Stimulated activated CD4-positive, alpha-beta T cell treated with anti-CD3 and anti-CD28 coated beads, Interleukin-15, amount 100 ng/mL, for 48 hours (primary cell): ENCODE measurements at regions not wholly inside any gene's neighbourhood (a gene's known extent, or its start where the extent isn't known, plus 50 kb on each side); places are given as distances from the start of the nearest gene placed in this dataset.

ENCODE experiments used
- DNase-seq, 2 donors: peaks; one replicate each; pipeline ENCODE4 v3.0.0-alpha.2; 2020; ENCODE audit warnings: low read depth in 2 of 2

DNA sequence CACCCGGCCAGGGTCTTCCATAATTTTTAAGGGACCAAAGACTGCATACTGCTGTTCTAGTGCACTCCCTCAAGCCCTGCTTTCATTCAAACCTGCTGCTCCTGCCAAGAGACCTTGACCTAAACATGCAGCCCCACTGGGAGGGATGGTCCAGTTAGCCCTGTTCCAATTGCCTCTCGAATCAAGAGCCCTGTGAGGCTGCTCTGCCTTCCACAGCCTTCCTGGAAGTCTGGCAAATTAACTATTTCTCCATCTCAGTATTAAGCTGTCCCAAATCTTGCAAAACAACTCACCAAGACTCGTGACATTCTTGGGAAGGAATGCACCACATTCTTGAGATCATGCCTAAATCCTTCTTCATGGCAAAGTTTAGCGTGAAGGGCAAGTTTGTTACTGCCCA, 231.3 kb downstream of the C1orf94 start:
- no peak for DNase-seq

DNA sequence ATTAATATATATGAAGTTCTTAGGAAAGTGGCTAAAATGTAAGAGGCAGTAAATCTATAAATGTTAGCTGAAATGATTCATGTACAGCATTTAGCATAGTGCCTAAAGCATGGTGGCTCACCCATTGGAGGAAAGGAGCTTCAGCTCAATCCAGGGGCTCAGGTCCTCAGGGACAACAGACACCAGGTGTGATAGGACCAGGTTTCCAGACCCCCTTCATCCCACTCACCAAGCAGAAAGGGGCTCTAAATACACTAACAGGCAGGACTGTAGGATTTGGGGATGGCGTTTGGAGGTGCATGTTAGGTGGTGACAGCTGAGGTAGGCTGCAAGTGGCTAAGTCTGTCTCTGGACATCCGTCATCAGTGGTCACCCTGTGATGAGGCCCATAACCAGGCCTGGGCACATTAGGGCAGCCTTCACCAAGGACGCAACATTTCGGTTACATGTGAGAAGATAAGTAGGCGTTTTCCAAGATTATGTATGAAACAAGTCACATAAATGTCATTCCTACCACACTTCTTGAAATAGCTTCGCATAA, 233.1 kb downstream of the C1orf94 start:
- no peak for DNase-seq

DNA sequence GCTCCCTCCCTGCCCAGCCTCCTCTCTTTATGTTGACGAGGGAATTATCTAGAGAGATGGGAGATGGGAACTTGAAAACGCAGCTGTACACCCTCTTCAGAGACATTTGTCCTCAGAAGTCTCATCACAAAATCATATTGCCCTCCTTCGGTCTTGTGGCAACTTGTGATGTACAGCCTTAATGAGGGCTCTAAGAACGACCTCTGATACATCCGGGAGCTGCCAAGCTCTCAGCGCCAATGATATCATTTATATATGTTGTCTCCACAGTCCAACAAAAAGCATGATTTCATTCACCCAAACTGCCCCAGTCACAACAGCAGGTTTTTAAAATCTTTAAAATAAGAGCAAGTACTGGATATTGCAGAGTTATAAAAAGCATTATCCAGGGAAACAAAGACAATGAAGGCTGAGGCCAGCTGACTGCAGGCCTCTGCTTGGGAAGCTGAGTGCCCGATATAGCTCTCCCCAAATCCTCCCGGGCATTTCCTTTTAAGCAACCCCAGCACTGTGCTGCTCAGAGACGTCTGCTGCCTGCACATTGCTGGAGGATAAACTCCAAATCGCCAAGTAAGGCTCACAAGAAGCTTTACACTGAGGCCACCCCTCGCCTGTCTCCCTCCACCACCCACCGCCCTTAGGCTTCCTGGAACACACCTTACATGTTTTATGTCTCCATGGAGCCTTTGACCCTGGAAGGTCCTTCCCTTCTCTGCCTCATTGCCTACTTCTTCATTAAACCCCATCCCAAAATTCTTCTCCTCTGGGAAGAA, 236.1 kb downstream of the C1orf94 start:
- no peak for DNase-seq

DNA sequence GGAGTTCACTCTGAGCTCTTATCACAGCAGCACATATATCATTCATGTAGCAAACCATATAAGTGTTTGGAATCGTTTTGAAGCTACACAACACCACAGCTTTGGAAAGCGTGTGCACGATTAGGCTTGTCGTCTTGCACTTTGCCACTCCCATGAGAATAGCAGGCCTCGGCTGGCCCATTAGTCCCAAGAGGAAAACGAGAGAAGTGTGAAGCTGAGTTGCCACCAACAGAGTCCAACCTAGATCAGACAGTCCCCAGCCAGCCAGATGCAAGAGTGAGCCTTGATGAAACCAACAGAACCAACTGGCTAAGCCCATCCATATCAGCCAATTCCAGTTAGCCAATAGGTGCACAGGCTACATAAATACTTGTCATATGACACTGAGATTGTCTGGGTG, 238.4 kb downstream of the C1orf94 start:
- DNase-seq, result no peak

DNA sequence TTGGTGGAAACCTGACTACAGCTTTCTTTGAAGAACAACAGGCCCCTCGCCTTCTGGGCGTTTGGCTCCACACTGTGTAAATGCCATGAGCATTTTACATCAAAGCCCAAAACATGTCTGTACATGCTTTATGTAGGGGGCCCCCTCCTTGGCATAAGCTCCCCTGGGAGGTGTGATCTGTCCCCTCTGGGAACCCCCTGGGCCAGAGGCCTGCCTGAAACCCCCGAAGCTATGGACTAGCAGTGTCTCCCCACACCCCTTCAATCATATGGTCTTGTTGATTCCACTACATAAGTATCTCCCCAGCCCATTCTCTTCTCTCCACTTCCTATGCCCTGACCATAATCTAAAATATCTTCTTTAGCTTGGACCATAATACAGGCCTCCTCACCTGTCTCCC, 241.5 kb downstream of the C1orf94 start:
- no peak for DNase-seq

DNA sequence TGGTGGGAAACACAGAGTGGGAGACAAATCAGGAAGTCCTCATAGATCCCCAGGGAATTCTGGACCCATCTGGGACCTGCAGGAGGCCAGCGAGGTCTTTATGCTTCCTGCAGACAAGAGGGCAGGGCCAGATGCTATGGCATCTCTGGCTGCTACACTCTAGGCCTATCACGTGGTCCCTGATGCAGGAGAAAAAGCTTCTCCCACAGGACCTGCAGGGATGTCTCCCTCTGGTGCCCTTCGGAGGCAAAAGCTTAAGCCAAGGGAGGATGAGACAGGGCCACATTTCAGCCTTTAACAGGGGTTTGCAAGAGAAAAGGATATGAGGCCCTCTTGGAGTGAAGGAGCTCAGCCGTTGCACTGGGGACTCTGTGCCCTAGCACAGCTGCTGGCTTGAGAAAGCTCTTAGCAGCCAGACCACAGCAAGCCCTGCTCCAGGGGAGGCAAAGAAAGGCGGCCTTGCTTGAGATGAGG, 243.0 kb downstream of the C1orf94 start:
- DNase-seq, result no peak

DNA sequence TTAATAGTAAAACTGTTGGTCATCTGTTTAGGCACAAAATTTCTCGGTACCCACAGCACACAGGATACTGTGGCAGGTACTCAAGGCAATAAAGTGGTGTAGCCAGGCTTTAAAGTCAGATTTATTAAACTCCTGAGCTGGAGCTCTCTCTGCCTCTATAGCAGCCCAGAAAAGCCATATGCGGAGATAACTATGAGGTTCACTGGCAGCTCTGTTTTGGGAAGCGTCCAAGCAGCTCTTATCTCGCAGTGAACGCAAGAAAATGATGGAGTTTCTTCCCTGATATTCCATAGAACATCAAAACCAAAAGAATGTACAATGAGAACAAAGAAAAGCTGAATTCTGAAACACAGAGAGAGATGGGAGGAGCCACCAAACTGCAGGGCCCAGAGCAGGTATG, 248.3 kb downstream of the C1orf94 start:
- DNase-seq, result no peak

DNA sequence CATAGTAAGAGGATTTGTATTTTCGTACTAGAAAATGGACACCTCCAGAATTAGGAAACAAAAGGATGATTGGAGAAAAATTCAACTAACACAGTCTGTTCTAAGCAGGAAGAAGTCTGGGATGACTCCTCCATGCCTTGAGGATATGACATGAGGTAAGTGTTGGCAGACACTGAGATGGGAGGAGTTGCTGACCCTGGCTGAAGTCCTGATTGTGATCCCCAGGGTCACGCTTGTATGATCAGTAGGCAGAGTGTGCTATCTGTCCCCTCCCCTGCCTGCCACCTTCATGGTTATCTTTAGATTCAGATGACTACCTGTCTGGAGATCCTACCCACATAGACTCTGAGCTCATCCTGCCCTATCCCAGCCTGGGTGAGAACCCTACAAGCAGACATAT, 249.1 kb downstream of the C1orf94 start:
- DNase-seq, result no peak

DNA sequence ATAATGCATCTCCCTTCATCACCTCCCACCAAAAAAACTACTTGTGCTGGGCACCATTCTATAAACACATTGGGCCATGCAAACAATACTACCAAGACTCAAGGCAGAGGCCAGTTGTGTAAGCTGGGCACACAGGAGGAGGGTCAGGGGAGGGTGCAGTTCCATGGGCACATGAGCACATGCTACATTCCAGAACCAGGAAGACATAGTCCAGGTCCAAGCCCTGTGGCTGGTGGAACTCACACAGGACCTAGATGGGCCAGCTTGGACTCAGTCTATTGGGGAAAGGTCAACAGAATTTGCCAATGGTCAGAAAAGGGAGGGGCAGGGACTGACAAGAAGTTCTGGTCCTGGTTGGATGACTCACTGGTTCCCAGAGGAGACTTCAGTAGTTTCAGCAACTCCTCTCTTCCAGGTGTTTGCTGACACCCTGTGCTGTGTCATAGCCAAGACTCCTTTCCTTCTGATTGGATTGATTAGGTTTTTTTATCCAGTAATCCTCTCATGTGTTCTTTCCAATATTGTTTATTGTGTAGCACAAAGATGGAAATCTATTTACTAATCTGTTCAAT, 249.7 kb downstream of the C1orf94 start:
- no peak for DNase-seq

DNA sequence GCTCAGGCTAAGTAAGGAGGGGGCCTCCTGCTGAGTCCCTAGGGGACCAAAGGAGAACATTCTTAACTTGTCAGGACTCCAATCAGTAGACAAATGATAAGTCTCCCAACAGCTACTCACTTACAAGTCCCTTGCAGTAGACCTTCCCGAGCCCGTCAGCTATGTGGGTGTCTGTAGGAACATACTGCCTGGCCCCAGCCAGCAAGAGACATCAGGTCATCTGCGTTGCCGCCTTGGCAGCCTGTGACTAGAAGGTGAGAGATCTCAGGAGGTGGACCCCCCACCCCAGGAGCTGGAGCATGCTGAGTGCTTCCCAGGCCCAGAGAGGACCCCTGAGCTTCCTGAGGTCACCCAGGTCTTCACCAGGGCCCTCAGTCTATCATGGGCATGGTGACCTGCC, 250.5 kb downstream of the C1orf94 start:
- DNase-seq, result no peak

DNA sequence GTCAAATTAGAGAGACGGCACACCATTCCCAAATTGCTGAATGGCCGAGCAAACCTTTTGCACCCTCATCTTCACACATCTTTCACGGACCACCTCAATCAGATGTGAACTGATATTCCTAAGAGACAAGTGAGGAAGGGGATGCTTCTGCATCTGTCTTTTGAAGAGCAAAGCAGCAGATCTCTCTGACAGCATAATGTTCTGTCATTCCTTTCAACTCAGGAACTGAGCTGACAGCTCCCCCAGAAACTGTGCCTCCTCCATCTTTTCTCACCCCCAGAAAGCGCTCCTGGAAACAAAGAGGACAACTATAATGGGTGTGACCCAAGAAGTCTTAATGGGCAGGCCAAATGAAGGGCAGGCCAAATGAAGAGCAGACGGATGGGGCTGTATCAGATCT, 256.4 kb downstream of the C1orf94 start:
- DNase-seq, result no peak

DNA sequence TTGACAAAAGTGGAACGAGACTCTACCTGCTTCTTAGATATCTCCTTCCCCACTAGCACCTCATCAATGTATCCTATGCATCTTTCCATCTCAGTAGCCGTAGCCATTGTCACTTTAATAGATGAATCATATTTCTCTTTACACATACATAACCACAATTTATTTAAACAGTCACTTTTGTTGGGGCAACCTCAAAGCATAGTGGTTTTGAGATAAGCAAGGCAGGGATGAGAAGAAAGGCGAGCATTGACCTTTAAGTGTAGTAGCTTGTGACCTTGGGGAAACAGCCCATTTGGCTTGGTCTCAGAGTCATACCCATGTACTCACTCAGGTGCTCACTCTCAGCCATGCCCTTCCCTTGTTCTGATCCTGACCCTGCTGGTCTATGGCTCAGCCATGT, 260.1 kb downstream of the C1orf94 start:
- DNase-seq, result no peak

DNA sequence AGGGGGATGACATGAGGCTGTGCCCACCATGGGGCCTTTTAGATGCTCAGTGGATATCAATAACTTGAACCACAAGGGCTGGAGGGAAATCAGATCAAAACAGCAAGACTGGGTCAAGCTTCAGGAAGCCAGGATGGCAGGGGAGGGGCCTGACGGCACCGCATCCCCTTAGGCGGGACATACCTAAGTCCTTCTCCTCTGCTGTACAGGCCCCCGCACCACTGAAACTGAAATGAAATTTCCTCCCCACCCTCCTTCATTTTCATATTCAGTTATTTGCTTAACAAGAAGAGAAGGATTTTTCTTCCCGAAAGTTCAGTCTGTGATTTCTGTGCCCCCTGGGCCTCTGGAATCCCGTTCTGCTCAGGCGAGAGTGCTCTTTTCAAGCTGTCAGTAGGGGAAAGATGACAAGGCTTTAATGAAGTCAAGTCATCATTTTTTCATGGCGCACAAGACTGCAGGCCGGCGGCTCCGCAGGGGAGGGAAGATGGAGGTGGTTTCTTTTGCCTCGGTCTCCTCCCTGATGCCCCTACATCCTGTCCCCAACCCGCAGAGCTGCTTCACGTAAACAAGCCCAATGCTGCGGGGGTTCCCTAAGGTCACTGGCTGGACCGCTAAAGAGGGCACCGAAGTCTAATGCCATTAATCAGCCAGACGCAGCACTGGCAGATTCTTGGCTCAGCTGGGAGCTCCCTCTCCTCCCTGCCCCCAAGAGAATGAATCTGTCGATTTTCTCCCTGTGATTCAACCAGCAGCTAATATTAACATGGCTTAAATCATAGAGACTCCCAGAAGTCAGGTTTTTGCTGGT, 264.8 kb downstream of the C1orf94 start:
- DNase-seq, result no peak

DNA sequence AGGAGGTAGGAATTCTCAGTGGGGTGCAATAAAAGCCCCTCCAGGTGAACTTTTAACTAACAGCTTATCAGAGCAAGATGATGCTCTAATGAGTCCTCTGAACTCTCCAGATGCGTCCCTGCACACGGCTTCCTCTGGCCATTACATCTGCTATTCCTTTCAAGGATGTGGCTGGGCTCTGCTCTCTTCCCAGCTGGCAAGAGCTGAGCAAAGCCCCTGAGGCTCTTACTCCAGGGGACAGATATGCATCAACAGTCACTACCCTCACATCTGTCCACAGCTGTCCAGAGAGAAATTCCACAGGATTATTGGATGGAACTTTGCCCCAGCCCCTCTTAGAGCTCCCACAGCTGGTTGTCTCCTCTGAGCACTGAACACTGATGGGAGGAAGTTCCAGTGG, 267.8 kb downstream of the C1orf94 start:
- no peak for DNase-seq

DNA sequence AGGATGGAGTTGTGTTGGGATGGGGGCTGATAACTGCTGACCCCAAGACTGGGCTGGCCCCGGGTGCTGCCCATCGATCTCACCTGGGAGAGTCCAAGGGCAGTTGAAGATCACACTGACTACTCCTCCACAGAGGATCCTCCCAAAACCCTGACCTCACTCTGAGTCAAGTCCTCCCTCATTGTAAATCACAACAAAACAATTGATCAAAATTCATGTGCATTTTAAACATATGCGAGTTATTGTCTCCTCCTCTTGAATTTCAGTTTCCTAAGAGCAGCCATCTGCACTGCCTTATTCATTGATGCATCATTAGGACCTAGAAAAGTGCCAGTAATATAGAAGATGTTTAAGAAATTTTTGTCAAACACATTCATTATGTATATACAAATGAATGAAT, 273.6 kb downstream of the C1orf94 start:
- no peak for DNase-seq

DNA sequence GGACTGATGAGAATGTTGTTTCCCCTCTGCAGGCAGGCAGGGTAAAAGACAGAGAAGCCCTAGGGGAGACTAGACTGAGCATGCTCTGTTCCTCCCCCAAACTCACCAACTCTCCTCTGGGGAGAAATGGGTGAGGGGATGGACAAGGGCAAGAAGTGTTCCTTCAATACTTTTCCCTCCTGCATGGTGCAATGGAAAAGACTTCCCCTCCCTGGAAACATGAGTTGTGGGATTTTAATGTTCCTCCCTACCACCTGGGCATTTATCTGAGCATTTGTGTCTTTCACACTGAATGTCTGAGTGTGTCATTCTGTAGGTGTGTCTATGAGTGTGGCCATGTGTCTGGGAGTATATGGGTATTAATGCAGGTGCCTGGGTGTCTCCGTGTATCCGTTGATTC, 275.7 kb downstream of the C1orf94 start:
- DNase-seq, result no peak

DNA sequence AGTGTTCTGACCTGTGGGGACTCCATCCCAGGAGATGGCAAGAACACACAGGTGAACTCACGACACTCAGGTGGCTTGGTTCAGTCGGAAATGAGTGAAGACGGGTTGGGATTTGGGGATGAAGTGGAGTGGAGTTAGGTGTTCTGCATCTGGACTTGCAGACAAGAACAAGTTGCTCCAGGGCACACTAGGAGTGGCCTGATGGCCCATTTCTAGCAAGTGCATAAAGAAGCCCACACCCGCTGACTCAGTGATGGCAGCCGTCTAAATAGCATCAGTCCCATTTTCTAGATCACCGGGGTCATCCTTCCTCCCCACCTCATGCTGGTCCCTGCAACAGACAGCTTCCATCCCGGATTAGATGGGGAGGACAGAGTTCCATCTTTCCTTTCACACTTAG, 278.4 kb downstream of the C1orf94 start:
- DNase-seq, result no peak

DNA sequence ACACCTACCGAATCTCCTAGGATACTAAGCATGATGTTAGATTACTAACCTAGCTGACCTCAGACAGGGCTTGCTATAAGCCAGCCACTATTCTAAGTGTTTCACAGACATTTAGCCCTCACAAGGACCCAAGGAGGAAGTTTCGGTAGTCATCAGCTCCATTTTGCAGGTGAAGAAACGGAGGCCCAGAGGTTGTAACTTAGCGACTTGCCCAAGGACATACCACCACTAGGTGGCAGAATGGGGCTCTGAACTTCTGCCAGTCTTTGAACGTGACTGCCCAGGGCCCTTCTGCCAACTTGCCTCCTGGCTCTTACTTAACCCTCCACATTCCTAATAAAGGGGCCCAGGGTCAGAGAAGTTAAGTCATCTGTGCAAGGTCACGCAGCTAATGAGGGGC, 283.5 kb downstream of the C1orf94 start:
- peak; percentile 10 to 51 for DNase-seq

DNA sequence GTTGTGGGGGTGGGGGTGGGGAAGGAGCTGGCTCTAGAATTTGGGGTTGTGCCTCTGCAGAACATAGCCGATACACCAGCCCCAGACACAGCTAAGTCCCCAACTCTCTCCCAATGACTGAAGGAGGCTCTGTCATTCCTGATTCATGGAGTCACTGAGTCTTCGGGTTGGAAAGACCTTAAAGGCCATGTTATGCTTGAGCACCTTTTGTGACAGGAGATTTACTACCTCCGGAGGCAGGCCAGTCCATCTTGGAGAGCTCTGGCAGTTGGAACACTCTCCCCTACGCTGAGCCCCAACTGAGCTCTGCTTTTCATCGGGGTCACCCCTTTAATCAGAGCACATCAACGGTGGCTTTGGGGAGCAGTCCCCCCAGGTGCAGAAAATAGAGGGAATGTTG, 284.4 kb upstream of the GJB5 start:
- no peak for DNase-seq

DNA sequence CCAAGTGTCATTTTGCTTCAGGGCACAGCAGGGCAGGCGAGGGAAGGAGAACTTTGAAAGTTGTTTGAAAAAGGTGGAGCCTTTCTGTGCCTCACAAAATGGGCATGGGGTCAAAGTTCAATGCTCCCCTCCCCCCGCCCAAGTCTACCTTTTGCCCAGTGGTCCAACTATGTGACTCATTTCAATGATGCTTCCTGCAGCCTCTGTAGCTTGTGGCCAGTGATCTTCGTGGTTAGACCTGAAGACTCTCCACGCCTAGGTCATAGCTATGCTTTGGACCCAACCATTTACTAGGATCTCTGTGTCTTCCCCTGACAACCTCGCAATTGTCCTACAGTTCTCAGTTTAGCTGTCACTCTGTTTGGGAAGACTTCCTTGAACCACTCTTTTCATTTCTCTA, 280.3 kb upstream of the GJB5 start:
- no peak for DNase-seq

DNA sequence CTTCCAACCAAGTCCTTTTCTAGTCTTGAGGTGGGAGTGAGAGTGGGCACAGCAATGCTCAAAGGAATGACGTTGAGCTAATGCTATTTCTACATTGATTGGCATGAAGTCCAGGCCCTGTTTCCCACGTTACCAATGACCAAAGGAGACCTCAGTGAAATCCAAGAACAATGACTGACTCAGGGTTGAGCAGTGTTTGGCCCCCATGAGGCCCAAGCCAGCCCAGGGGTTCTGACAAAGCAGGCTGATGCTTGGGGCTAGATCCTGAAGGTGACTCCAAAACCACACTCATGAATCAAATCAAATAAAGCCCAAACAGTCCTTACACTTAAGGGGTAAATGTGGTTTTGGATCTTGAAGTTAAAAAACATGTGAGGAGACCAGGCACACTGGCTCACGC, 278.5 kb upstream of the GJB5 start:
- DNase-seq, result no peak

DNA sequence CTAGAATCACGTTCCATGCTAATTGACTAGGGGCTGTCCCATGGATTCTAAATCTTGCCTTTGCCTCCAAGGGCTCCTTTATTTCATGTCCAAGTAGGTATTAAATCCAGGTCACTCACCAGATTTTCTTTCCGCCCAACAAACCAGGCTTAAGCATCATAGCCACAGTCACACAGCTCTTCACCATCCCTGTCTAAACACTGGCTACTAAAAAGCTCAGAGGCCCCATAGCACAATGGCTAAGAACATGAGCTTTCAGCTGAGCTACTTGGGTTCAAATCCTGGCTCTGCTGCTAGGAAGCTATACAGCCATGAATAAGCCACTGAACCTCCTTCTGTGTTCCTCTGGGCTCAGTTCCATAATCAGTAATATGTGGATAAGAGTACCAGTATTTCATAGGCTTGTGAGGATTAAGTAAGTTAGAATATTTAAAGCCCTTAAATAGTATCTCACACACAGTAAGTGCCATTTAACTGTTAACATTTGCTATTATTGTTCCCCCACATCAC, 277.2 kb upstream of the GJB5 start:
- no peak for DNase-seq
